ENCODE measurements at regions not wholly inside any gene's neighbourhood (a gene's known extent, or its start where the extent isn't known, plus 50 kb on each side); places are given as distances from the start of the nearest gene placed in this dataset.

- TF ChIP-seq CTCF (conservative IDR thresholded peaks at IDR 0.05; ENCODE audit: low read depth in 2 of 2) (no peak), ZNF114 (CRISPR knock-in tag; IDR thresholded peaks at IDR 0.05) (no peak), POLR2AphosphoS5 (IDR thresholded peaks at IDR 0.05; ENCODE audit: low read depth) (no peak), EZH2 (IDR thresholded peaks at IDR 0.05; ENCODE audit: low read depth, unreplicated experiment) (no peak), REST (IDR thresholded peaks at IDR 0.05; ENCODE audit: unreplicated experiment) (no peak), EZH2phosphoT487 (IDR thresholded peaks at IDR 0.05; ENCODE audit: unreplicated experiment) (no peak), JUNB (IDR thresholded peaks at IDR 0.05; ENCODE audit: unreplicated experiment) (no peak), CREB1 (CRISPR knock-in tag; IDR thresholded peaks at IDR 0.05; ENCODE audit: low read depth) (no peak), ETS1 (IDR thresholded peaks at IDR 0.05) (no peak), STAT1 (IDR thresholded peaks at IDR 0.05; ENCODE audit: unreplicated experiment) (no peak), NANOG (IDR thresholded peaks at IDR 0.05; ENCODE audit: borderline replicate concordance) (no peak), ZNF331 (CRISPR knock-in tag; IDR thresholded peaks at IDR 0.05; ENCODE audit: low read depth) (no peak), ZNF462 (CRISPR knock-in tag; IDR thresholded peaks at IDR 0.05) (no peak)
Observed at GRCh38 chr4:17272154-17272553, 239.7 kb downstream of the QDPR start.

All from GM23338 (cell line).